Left lobe of liver (tissue), 2 donors: ENCODE measurements at regions not wholly inside any gene's neighbourhood (a gene's known extent, or its start where the extent isn't known, plus 50 kb on each side); places are given as distances from the start of the nearest gene placed in this dataset.

Experiments
- ATAC-seq: fragments of 200-7000 bp; cut with Tn5 transposase; one replicate; pipeline ENCODE4 v1.9.1; 2020; ENCODE audit warnings: mild to moderate bottlenecking, moderate library complexity
- DNase-seq: peaks from one replicate; pipeline ENCODE4 v3.0.0-alpha.2; 2020; ENCODE audit warnings: low spot score
- donor health status: DM: no; HTN: no; CAD: no; lungs with moderate emphysema.
- donor health status: DM: no; HTN: yes; CAD: no.

GRCh38 chr2:239768031-239768790, 256.9 kb downstream of the NDUFA10 start:
- DNase-seq, result no peak
- ATAC-seq, result no peak

DNA sequence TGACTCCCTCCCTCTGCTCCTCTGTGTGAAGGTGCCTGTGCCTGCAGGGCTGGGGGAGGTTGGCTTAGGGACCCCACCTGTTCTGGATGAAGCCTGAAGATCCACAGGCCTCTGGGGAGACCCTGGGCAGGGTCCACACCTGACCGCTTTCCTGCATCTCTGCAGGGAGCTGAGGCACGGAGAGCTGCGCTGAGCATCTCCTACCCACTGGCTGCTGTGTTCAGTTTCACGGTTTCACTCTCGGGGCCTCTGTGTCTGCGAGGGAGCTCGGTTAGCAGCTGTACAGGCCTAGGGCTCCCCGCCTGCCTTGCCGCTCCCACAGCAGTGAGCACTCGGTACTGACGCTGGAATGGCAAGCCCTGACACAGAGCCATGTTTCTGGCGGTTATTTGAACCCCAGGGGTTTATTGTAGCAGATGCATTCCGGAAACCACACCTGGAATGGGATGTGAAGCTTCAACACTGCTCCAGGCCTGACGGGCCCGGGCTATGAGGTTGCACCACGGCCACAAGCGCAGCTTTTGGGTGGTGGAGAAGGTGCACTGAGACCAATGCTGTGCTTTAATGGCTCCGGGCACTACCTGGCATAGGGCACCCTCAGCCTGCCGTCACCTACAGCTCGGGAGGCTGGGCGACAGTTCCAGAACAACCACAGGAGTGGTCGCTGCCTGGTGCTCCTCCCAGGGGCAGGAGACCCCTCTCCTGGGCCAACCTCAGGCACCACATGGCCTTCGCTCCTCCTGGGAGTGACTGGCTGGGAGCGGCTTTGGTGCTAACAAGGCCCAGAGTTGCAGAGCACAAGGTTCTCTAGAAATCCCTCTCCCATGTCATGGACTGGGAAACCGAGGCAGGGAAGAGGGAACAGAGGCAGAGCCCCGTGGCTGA, 257.9 kb downstream of the NDUFA10 start:
- no peak for ATAC-seq
- no peak for DNase-seq

DNA sequence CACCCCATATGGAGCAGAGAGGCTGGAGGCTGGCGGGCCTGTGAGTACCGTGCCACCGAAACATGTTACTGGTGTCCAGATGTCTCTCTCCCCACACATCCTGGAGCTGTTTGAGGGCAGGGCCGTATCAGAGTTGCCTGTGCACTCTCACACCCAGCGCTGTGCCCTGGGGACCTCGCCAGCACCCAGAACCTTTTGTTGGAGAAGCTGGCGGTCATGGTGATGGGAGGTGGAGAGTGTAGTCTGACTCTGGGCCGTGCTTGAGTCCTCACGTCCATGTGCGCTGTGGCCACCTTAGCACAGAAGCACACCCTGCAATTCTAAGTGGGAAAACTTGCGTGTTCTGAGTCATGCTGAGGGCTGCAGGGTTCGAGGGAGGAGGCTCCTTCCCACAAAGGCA, 259.2 kb downstream of the NDUFA10 start:
- no peak for DNase-seq
- ATAC-seq, result no peak

DNA sequence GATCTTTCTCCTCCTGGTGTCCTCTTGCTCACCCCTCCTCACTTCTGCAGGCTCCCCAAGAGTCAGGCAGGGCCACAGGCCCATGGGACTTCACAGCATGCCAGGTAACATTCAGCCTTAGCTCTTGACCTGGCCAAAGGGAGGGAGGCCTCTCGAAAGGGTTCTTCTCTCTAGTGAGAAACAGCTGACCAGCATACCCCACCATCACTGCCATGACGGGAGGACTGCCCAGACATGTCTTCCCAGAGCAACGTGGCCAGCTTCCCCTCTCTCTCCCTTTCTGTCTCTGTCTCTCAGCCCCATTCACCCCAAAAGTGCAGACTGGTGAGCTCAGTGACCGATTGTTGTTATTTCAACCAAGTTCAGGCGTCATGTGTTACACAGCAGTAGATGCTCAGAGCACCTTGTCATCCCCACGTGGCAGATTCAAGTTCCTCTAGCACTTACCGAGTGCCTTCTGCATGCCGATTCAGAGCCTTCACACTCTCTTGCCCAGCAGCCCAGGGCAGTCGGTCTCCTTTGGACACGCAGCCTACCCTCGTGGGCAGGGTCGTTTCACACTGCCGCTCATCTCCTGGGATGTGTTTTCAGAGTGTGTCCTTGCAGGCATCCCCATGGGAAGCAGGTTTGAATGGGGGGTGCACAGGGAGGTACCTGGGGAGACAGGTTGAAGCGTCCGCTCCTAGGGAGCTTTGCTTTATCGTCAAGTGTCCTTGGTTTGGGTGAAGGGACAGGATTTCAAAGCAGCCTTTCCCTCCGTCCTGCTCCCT, 259.9 kb downstream of the NDUFA10 start:
- DNase-seq (no peak), ATAC-seq (no peak)

DNA sequence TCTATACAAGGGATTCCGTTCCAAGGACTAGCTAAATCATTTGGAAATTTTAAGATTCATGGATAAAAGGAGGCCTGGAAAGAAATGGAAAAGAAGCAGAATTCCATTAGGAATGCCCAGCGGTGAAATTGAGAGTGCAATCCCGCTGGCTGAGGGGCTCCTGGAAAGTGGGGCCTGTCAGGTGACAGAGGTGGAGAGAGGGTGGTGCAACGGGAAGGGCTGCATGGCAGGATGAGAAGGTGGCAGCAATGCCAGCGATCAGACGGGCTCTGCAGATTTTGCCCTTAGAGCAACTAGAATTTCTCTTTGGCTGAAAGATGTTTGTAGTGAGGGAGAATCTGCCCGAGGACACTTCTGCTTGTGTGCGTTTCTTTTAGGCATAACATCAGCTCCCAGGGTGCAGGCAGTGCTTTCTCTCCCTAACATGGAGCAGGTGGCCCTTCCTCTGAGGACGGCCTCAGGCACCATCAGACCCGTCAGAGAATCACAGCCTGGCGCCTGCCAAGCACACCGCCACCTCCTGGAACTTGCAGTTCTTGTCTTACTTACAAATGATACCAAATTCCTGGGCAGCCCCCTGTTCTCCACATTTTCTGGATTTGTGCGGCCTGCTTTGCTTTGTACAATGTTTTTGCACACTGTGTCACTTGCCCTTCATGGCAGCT, 261.6 kb downstream of the NDUFA10 start:
- DNase-seq (no peak), ATAC-seq (no peak)

GRCh38 chr2:239762655-239763269, 262.4 kb downstream of the NDUFA10 start:
- DNase-seq (no peak), ATAC-seq (no peak)

- DNase-seq (no peak), ATAC-seq (no peak)
Measured at GRCh38 chr2:239762106-239762505, 263.0 kb downstream of the NDUFA10 start.

GRCh38 chr2:239760596-239760995, 264.5 kb downstream of the NDUFA10 start:
- ATAC-seq (no peak), DNase-seq (no peak)

DNA sequence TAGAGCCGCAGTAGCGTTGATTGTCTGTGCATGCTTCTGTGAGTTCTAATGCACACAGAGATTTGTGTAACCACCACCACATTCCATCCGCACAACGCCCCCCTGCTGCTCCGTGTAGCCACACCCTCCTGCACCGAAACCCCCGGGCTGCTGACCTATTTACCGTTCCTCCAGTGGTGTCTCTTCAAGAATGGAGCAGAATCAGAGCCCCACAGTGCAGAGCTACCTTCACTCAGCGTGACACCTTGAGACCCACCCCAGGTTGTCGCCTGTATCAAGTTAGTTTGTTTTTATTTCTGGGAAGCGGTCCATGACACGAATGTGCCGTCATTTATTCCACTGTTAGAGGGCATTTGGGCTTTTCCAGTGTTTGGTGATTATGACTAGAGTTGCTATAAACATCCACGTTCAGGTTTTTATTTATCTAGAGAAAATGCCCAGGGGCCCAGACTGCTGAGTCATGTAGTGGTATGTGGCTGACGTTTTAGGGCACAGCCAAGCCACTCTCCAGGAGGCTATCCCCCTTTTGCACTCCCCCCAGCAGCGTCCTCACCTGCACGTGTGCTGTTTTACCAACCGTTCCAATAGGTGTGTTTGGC, 266.8 kb downstream of the NDUFA10 start:
- DNase-seq (no peak), ATAC-seq (no peak)

DNA sequence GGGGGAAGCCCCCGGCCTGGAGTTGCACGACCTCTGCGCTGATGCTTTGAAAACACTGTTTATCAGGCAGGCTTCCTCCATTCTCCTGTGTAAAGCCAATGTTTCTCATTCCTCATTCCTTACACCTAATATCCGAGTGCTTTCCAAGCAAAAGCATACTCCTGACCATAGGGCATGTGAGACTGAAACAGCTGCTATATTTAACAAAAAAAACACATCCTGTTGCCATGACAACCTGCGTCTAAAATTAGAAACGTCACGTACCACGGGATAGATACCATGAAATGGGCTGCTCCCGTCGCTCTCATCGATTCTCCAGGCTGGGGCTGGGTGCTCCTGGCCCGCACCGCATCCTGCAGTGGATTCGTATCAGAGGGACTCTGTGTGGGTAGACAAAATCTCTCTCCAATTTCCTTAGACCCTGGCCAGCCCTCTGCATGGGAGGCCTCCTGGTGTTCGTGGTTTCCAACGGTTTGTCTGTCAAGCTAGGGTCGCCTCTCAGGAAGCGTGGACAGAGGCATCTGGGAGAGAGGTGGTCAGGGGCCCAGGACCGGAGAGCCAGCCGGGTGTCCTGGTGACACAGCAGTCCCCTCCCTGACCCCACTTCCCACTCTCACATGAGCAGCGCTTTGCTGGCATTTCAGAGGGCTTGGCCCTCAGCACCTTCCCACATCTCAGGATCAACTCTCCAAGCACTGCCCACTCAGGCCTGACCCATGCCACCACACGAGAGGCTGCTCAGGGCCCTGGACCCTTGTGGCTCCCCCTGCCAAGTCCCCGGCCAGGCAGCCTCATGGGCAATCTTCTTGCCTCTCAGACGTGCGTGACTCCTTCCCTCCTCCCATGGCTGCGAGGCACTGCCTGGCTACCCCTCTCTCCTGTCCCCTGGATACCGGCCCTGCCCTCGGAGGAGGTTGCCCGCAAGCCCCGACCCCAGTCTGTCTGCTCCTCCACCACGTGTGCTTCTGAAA, 268.1 kb downstream of the NDUFA10 start:
- no peak for DNase-seq
- no peak for ATAC-seq

- no peak for DNase-seq
- ATAC-seq, result peak; percentile 27
Measured at GRCh38 chr2:239756031-239756789, 268.9 kb downstream of the NDUFA10 start.

DNA sequence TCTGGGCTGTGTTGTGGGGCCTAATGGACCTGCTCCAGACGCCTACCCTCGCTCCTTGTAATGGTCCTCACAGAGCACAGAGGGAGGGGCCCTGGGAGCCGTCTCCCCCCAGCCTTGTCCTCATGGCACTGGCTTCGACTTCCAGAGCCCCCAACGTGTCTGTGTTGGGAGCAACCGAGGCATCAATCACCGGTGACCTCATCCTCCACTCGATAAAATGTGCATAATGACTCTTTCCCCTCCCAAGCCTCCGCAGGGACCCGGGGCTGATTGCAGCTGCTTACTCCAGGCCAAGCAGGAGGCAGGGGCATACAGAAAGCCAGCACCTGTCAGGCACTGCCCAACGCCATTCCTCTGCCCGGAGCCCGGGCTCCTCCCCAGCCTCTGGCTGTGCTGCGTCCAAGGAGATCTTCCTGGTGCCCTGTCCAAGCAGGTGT, 271.7 kb downstream of the NDUFA10 start:
- DNase-seq (no peak), ATAC-seq (no peak)

- DNase-seq (no peak), ATAC-seq (no peak)
Measured at GRCh38 chr2:239752951-239753350, 272.2 kb downstream of the NDUFA10 start.

DNA sequence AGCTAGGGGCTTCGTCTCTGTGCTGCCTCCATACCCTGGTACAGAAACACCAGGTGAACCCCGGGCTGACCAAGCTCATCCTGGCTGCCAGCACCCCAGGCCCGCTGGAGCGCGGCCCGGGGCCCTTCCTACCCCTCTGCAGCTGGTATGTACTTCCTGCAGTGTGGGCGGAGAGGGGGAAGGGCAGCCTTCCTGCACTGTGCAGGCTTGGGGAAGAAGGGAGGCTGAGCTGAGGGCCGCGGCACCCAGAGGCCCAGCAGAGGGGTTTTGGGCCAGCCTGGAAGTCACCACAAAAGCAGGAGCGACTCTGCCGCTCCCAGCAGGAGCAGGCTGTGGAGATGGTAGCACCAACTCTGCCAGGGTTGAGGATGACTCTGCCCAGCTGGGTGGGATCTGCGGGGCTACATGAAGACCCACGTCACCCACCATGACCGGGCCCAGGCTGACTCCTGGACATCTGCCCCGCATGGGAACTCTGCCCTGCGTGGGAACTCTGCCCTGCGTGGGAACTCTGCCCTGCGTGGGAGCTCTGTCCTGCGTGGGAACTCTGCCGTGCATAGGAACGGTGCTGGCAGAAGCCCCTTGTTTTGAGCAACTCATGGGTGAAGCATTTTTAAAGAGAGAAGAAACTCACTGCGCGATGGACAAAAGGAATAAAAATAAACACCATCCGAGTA, 273.3 kb downstream of the NDUFA10 start:
- peak; percentile 50 for ATAC-seq

DNA sequence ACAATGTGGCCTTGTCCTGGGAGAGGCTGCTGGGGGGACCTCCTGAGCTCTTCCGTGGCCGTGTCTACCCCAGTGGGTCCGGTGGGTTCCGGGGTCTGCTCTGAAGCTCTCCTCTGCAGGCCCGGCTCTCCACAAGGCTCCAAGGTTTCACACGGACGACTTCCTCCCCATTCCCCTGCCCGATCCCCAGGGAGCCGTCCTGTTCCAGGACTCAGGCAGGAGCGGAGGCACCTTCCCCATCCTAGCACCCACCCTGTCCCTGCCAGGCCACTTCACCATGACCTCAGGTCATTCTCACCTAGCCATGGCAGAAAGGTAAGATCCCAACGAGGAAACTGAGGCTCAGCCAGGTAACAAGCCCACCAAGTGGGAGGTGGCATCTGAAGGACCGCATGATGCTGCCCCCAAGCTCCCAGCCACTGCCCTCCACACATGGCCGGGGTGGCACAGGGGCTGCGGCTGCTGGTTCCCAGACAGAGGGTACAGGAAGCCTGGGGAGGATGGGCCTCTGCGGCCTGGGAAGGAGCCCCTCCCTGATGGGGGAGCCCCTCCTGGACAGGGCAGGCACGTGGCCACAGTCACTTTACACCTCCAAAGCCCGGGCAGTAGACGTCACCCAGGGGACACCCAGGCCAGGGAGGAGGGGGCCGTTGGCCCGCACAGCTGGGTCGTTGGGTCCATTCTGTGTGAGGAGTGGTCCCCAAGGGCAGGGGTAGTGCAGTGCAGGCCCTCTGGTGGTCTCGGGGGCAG, 274.0 kb downstream of the NDUFA10 start:
- peak; percentile 14 for ATAC-seq
- no peak for DNase-seq

More for the DNA sequence above, 273.3 kb downstream of the NDUFA10 start:
- no peak for DNase-seq

GRCh38 chr2:239750045-239750835, 274.9 kb downstream of the NDUFA10 start:
- ATAC-seq, result no peak
- no peak for DNase-seq
